SU-DHL-6 (cell line): ENCODE measurements at regions not wholly inside any gene's neighbourhood (a gene's known extent, or its start where the extent isn't known, plus 50 kb on each side); places are given as distances from the start of the nearest gene placed in this dataset.

ENCODE experiments used
- H2AFZ ChIP-seq: fragments of 200-600 bp; sonication (generic); 2 replicates; pipeline ENCODE4 v1.6.1; 2014; ENCODE audit warnings: low read depth, mild to moderate bottlenecking, moderate library complexity, mixed read lengths, antibody characterized with exemption, low read length; ENCODE audit not compliant: severe bottlenecking
- H3F3A ChIP-seq: fragments of 200-600 bp; shearing (Covaris generic); 2 replicates; pipeline ENCODE4 v1.6.0; 2016; ENCODE audit warnings: antibody characterized with exemption, mild to moderate bottlenecking; ENCODE audit not compliant: insufficient read depth
- H3K27ac ChIP-seq: fragments of 200-600 bp; sonication (generic); 2 replicates; pipeline ENCODE4 v1.5.1; 2016; ENCODE audit warnings: low read depth, mild to moderate bottlenecking, low read length, moderate library complexity, mixed read lengths
- H3K27me3 ChIP-seq: fragments of 200-600 bp; sonication (generic), shearing (Covaris generic); 2 replicates; pipeline ENCODE4 v1.6.0; 2014; ENCODE audit warnings: mild to moderate bottlenecking, low read length
- H3K36me3 ChIP-seq: fragments of 200-600 bp; sonication (generic); 2 replicates; pipeline ENCODE4 v1.6.1; 2014; ENCODE audit warnings: mild to moderate bottlenecking, low read length, mixed read lengths
- H3K4me2 ChIP-seq: fragments of 300-600, 200-600 bp; shearing (Covaris generic), sonication (generic); 2 replicates; pipeline ENCODE4 v1.6.0; 2014; ENCODE audit warnings: low read length, low read depth, mild to moderate bottlenecking; ENCODE audit not compliant: poor library complexity, severe bottlenecking
- H3K4me3 ChIP-seq: fragments of 200-600 bp; sonication (generic); 2 replicates; pipeline ENCODE4 v1.5.1; 2014; ENCODE audit warnings: antibody characterized with exemption, low read length, mild to moderate bottlenecking, mixed read lengths; ENCODE audit not compliant: insufficient read depth, poor library complexity, severe bottlenecking
- H3K79me2 ChIP-seq: fragments of 200-600 bp; sonication (generic); 2 replicates; pipeline ENCODE4 v1.6.1; 2014; ENCODE audit warnings: mild to moderate bottlenecking, low read length, moderate library complexity; ENCODE audit not compliant: insufficient read depth
- H3K9ac ChIP-seq: fragments of 200-600 bp; sonication (generic); 2 replicates; pipeline ENCODE4 v1.7.0; 2014; ENCODE audit warnings: mild to moderate bottlenecking, low read length
- H3K9me2 ChIP-seq: fragments of 200-600 bp; sonication (generic); replicated peaks from 2 replicates; pipeline ENCODE4 v1.6.1; 2014; ENCODE audit warnings: low read length; ENCODE audit not compliant: insufficient read depth
- H3K9me3 ChIP-seq: fragments of 200-600 bp; sonication (generic); 2 replicates; pipeline ENCODE4 v1.6.1; 2014; ENCODE audit warnings: low read length, mixed read lengths; ENCODE audit not compliant: insufficient read depth
- H4K20me1 ChIP-seq: fragments of 200-600 bp; sonication (generic); 2 replicates; pipeline ENCODE4 v1.6.1; 2014; ENCODE audit warnings: low read depth, mild to moderate bottlenecking, antibody characterized with exemption, low read length, moderate library complexity, mixed read lengths
- EZH2phosphoT487 ChIP-seq: fragments of 200-600 bp; sonication (generic), shearing (Covaris generic); conservative IDR thresholded peaks from 2 replicates; pipeline ENCODE4 v1.6.1; 2018; ENCODE audit warnings: mild to moderate bottlenecking, antibody characterized with exemption, low read length, moderate library complexity, mixed read lengths
- TF ChIP-seq, protein P1 (sequence below): fragments of 200-600 bp; sonication (generic); IDR thresholded peaks from one replicate; pipeline ENCODE4 v1.5.1; 2017; ENCODE audit warnings: antibody characterized with exemption, mild to moderate bottlenecking, low read length, moderate library complexity; ENCODE audit not compliant: insufficient read depth, poor library complexity, severe bottlenecking

DNA sequence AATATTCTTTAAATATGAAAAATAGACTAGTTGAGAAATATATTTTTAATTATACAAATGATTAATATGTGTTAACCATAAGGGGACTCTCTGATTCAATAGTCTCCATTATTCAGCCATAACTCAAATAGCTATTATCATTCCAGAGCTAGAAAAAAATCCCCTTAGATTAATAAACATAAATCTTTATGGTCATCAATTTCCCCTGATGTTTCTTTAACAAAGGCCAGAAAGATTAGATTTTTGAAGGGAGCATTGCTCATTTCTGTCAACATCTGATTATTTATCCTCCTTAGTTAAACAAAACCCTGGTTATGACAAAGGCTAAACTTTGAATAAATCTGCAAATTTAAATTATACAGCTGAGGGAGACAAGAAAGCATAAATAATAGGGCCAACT lies 215.7 kb downstream of the PLA2G4A start:
- no peaks in the 10 kb centered on the region for H4K20me1 ChIP-seq
- no peak overlapping the region for H3K4me3 ChIP-seq

DNA sequence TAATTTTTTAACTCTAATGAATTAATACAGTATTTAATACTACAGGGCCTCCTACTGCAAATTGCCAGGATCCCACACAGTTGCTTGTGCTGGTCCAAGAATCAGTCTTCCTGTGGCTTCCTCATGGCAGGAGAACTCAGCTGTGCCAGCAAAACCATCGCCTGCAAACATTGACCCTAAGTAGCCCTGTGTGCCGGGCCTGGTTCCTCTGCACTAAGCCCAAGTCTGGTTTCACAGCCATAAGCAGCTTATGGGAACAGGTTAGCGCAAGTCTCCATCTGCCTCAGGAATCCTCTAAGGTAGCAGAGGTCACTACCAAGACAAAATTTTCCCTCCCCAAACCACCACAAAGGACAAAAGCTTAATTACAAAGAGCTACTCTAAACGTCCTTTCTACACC lies 216.6 kb downstream of the PLA2G4A start:
- TF ChIP-seq, protein P1, sequence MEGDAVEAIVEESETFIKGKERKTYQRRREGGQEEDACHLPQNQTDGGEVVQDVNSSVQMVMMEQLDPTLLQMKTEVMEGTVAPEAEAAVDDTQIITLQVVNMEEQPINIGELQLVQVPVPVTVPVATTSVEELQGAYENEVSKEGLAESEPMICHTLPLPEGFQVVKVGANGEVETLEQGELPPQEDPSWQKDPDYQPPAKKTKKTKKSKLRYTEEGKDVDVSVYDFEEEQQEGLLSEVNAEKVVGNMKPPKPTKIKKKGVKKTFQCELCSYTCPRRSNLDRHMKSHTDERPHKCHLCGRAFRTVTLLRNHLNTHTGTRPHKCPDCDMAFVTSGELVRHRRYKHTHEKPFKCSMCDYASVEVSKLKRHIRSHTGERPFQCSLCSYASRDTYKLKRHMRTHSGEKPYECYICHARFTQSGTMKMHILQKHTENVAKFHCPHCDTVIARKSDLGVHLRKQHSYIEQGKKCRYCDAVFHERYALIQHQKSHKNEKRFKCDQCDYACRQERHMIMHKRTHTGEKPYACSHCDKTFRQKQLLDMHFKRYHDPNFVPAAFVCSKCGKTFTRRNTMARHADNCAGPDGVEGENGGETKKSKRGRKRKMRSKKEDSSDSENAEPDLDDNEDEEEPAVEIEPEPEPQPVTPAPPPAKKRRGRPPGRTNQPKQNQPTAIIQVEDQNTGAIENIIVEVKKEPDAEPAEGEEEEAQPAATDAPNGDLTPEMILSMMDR, result no peak
- TF ChIP-seq EZH2phosphoT487, result no peak
- Histone ChIP-seq H3K9me3 (peaks cover 5% of the 10 kb centered on the region; the same call in 1 of the 2 replicates), H3K4me2 (no peak overlapping the region), H4K20me1 (no peaks in the 10 kb centered on the region), H3K36me3 (no peaks in the 10 kb centered on the region), H2AFZ (no peak overlapping the region), H3F3A (no peaks in the 10 kb centered on the region), H3K9me2 (no peaks in the 10 kb centered on the region), H3K27me3 (no peaks in the 10 kb centered on the region), H3K27ac (no peak overlapping the region), H3K9ac (no peak overlapping the region), H3K79me2 (no peaks in the 10 kb centered on the region), H3K4me3 (no peak overlapping the region)

More for the DNA sequence above, 215.7 kb downstream of the PLA2G4A start:
- Histone ChIP-seq H3K9ac (no peak overlapping the region), H3K9me2 (no peaks in the 10 kb centered on the region), H3F3A (no peaks in the 10 kb centered on the region), H3K79me2 (no peaks in the 10 kb centered on the region), H3K9me3 (peaks cover 5% of the 10 kb centered on the region; the same call in 1 of the 2 replicates), H3K27ac (no peak overlapping the region), H3K27me3 (no peaks in the 10 kb centered on the region), H3K4me2 (no peak overlapping the region), H2AFZ (no peak overlapping the region), H3K36me3 (no peaks in the 10 kb centered on the region)
- TF ChIP-seq EZH2phosphoT487, result no peak
- TF ChIP-seq, protein P1, result no peak

DNA sequence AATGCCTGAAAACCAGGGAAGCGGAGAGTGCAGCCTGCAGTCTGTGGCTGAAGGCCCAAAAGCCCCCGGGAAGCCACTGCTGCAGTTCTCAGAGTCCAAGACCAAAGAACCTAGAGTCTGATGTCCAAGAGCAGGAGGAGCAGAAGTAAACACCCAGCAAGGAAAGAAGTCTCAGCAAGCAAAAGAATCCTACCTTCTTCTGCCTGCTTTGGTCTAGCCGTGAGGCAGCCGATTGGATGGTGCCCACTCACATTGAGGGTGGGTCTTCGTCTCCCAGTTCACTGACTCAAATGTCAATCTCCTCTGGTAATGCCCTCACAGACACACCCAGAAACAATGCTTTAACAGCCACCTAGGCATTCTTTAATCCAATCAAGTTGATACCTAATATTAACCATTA lies 217.5 kb downstream of the PLA2G4A start:
- no peaks in the 10 kb centered on the region for H3F3A ChIP-seq
- no peak overlapping the region for H3K9ac ChIP-seq
- H3K9me3 ChIP-seq, result peaks cover 5% of the 10 kb centered on the region; the same call in 1 of the 2 replicates
- H3K27me3 ChIP-seq, result no peaks in the 10 kb centered on the region
- no peaks in the 10 kb centered on the region for H3K79me2 ChIP-seq
- H2AFZ ChIP-seq, result no peak overlapping the region
- H3K4me3 ChIP-seq, result no peak overlapping the region
- no peaks in the 10 kb centered on the region for H3K36me3 ChIP-seq
- TF ChIP-seq, protein P1, result no peak
- TF ChIP-seq EZH2phosphoT487, result no peak
- H3K9me2 ChIP-seq, result no peaks in the 10 kb centered on the region
- no peaks in the 10 kb centered on the region for H4K20me1 ChIP-seq
- no peak overlapping the region for H3K4me2 ChIP-seq
- H3K27ac ChIP-seq, result no peak overlapping the region

DNA sequence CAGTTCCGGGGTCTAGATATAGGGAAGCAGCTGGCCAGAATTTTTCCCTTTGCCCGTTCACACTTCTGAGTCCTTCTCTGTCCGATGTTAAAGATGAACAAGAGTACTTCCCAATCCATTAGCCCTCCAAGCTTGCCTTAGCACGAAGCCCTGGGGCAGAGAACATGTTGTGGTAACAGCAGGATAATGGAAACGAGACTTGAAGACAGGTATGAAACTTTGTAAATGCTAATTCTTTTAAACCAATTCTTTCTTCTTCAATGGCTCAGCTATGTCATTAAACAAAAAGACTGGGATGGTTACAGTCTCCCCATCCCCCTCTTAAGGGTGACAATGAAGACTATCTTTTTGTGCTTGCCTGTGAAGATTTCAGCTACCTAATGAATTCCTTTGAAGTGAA lies 218.5 kb downstream of the PLA2G4A start:
- Histone ChIP-seq H3K27me3 (no peaks in the 10 kb centered on the region), H3F3A (no peaks in the 10 kb centered on the region), H3K4me2 (no peak overlapping the region), H3K4me3 (no peak overlapping the region), H3K9ac (no peak overlapping the region), H3K27ac (no peak overlapping the region), H4K20me1 (no peaks in the 10 kb centered on the region), H2AFZ (no peak overlapping the region), H3K79me2 (no peaks in the 10 kb centered on the region), H3K9me2 (no peaks in the 10 kb centered on the region), H3K36me3 (no peaks in the 10 kb centered on the region), H3K9me3 (peaks cover 5% of the 10 kb centered on the region; the same call in 1 of the 2 replicates)
- no peak for TF ChIP-seq EZH2phosphoT487
- TF ChIP-seq, protein P1, result no peak
